ENCODE measurements at regions not wholly inside any gene's neighbourhood (a gene's known extent, or its start where the extent isn't known, plus 50 kb on each side); places are given as distances from the start of the nearest gene placed in this dataset.

DNA sequence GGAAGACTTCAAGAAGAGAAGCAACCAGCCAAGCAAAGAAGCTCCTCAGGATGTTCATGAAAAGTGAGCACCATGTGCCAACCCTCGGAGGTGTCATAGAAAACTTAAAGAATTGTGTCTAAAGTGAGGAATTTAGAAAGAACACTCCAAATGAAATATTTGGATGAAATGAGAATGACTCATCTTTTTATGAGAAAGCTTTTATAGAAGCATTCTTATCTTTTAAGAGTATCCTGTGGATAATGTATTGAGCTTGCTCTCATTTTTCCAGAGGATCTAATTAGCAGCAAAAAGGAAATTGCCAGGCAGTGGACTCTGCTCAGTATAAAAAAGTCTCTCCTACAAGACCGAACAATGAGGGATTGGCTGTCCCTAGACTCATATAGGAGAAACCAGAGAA is 454.9 kb downstream of the LRIG3 start:
- TF ChIP-seq, protein P1, sequence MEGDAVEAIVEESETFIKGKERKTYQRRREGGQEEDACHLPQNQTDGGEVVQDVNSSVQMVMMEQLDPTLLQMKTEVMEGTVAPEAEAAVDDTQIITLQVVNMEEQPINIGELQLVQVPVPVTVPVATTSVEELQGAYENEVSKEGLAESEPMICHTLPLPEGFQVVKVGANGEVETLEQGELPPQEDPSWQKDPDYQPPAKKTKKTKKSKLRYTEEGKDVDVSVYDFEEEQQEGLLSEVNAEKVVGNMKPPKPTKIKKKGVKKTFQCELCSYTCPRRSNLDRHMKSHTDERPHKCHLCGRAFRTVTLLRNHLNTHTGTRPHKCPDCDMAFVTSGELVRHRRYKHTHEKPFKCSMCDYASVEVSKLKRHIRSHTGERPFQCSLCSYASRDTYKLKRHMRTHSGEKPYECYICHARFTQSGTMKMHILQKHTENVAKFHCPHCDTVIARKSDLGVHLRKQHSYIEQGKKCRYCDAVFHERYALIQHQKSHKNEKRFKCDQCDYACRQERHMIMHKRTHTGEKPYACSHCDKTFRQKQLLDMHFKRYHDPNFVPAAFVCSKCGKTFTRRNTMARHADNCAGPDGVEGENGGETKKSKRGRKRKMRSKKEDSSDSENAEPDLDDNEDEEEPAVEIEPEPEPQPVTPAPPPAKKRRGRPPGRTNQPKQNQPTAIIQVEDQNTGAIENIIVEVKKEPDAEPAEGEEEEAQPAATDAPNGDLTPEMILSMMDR (IDR thresholded peaks at IDR 0.05): no peak
- TF ChIP-seq POLR2AphosphoS5 (IDR thresholded peaks at IDR 0.05; ENCODE audit: low read depth, low read length) (no peak), SIN3A (IDR thresholded peaks at IDR 0.05; ENCODE audit: borderline replicate concordance, insufficient read depth, low read depth, low read length) (no peak)
- TF ChIP-seq, protein P2, sequence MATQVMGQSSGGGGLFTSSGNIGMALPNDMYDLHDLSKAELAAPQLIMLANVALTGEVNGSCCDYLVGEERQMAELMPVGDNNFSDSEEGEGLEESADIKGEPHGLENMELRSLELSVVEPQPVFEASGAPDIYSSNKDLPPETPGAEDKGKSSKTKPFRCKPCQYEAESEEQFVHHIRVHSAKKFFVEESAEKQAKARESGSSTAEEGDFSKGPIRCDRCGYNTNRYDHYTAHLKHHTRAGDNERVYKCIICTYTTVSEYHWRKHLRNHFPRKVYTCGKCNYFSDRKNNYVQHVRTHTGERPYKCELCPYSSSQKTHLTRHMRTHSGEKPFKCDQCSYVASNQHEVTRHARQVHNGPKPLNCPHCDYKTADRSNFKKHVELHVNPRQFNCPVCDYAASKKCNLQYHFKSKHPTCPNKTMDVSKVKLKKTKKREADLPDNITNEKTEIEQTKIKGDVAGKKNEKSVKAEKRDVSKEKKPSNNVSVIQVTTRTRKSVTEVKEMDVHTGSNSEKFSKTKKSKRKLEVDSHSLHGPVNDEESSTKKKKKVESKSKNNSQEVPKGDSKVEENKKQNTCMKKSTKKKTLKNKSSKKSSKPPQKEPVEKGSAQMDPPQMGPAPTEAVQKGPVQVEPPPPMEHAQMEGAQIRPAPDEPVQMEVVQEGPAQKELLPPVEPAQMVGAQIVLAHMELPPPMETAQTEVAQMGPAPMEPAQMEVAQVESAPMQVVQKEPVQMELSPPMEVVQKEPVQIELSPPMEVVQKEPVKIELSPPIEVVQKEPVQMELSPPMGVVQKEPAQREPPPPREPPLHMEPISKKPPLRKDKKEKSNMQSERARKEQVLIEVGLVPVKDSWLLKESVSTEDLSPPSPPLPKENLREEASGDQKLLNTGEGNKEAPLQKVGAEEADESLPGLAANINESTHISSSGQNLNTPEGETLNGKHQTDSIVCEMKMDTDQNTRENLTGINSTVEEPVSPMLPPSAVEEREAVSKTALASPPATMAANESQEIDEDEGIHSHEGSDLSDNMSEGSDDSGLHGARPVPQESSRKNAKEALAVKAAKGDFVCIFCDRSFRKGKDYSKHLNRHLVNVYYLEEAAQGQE (IDR thresholded peaks at IDR 0.05; ENCODE audit: insufficient read depth in 1 of 2, low read depth in 2 of 2, low read length in 1 of 2): no peak

Data from Panc1 (cell line).